HG03442 (cell line): ENCODE measurements at regions not wholly inside any gene's neighbourhood (a gene's known extent, or its start where the extent isn't known, plus 50 kb on each side); places are given as distances from the start of the nearest gene placed in this dataset.

Source experiments
- ATAC-seq: cut with Tn5 transposase; IDR thresholded peaks from one replicate; pipeline ENCODE4 v1.9.1; 2021; ENCODE audit warnings: mild to moderate bottlenecking, moderate library complexity; ENCODE audit not compliant: unreplicated experiment

DNA sequence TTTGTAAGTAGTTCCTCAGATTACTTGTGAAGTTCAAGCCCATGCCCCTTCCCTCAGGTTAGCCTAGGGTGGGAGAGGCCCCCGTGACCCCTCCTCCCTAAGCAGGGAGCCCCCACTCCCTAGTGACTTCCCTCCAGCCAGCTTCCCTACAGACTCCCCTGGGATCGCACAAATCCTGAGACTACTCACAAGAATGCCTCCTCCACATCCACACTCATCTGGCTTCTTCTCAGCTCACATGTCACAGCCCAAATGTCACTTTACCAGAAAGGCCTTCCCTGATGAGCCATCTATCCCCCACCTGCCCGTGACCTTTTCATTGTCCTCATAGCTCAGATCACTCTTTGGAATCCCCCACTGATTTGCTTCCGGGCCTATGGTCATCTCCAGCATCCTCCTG lies 96.7 kb upstream of the ARAP3 start:
- no peak for ATAC-seq

- no peak for ATAC-seq
Observed at GRCh38 chr5:141778206-141778605, 96.2 kb upstream of the ARAP3 start.

DNA sequence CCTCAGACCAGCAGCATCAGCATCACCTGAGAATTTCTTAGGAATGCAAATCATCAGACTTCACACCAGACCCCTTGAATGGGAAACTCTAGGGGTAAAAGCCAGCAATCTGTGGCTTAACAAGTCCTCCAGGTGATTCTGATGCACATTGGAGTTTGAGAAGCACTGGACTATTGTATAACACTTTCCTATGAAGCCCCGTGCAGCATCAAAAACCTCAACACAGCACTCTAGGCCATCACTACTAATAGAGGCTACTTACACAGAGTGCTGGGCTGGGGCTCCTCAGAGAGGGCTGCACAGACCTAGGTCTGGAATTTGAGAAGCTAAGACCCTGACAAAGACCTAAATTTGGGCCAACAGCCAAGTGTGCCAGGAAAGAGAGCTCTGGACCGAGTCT lies 95.7 kb upstream of the ARAP3 start:
- no peak for ATAC-seq

GRCh38 chr5:141777130-141777529 lies 95.1 kb upstream of the ARAP3 start:
- no peak for ATAC-seq

DNA sequence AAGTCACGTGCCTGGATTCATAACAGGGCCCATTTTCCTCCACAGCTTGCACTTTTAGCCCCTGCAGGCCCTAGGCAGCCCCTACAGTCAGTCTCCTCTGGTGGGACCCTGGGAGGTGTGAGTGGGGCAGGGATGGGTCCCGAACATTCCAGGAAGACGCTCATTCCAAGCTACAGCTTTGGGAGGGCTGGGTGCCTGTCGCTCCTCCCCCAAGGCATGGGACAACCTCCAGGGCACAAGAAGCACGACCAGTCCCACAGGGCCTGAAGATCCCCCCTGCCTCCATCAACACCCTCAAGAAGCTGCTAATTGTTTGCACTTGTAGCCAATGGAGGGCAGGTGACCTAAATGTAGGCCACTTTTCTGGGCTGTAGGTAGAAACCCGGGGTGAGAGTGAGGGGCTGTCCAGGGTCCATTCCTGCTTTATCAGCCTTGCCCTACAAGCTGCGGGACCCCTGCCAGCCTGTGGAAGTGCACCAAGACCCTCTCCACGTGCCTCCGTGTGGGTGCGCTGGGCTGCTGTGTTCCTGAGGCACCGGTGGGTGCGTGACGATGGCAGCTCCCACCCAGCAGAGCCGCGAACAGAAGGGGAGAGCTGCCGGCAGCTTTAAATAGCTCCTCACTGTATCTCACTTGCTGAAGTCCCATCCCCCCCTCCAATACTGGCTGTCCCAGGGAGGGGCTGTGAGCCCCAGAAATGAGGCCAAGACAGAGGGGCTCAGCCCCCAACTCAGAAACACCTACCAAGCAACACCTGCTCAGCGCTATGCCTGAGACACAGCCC lies 91.9 kb upstream of the ARAP3 start:
- no peak for ATAC-seq

DNA sequence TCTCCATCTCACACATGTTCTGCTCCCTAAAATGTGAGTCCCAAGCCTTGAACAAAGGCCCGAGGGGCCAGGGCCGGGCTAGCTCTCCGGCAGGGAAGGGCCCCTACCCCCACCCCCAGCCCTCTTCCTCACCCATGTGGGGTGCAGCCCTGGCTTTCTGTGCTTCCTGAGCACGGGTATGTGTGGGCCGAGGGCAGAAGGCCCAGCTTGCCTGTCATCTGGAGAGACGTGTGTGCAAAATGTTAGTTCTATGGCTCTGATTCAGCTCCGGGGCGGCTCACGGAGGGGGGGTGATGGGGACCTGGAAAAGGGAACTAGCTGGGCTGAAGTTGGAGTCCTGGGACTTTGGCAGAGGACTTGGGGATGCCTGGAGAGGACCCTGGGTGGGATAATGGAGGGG lies 90.3 kb upstream of the ARAP3 start:
- ATAC-seq: no peak

DNA sequence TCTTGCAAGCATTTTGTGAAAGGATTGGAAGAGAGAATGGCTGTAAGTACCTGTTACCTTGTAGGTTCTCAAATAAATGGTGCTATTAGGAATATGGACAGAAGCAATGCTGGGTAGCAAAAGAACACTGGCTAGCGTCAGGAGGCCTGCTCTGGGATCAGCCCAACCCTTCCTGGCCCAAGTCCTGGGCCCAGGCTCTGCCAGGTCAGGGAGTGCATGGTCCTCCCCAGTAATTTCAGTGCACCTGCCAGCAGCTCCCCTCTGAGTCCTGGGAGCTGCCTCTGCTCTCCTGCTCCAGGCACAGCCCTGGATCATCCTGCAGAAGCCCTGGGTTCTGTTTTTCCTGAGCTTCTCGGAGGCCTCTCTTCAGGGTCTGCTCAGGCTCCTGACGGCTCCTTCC lies 89.5 kb upstream of the ARAP3 start:
- no peak for ATAC-seq

DNA sequence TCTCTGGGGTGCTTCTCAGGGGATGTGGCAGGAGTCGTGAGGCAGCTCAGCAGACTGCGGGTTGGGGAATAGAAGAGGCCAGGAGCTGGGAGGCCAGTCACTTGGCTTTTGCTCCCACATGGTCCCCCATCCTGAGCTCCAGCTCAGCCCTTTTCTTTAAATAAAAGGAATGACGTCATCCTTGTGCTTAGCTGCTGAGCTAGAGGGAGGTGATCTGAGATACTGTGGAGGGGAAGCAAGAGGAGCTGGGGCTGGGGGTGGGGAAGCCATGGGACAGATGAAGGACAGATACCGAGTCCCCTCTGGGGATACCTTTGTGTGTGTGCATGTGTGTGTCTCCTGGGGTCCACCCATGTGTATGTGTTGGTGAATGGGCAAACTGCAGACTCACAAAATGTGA lies 89.0 kb upstream of the ARAP3 start:
- no peak for ATAC-seq

DNA sequence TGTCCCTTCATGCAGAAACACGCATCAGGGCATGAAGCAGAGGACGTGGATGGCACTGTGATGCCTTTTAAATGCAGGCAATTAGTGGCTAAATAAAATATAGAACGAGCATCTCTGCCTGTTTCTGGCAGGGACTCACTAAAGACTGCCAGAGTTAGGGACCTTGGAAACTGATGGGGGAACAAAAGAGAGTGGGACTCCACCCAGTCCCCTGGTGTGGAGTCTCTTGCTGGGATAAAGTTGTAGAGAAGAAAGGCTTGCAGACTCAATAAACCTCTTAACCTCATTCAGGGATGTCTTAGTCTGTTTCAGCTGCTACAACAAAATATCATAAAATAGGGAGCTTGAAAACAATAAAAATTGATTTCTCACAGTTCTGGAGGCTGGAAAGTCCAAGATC lies 87.6 kb upstream of the ARAP3 start:
- ATAC-seq: no peak

DNA sequence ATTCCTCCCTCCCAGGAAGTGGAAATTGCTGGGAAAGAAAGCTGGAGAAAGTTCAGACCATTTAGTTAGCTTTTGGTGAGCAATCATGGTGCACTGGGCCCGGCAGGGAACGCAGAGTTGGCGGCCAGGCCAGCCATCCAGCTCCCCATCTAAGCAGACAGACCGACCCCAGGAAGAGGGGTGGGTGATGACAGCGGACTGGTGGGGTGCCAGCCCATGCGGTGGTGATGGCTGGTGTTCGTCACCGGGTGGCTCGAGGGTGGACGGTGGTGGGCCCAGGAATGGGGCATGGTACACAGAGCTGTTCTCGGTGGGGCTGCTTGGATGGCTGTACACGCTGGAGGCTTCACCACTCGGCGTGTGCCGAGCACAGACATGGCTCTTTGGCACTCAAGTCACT lies 85.6 kb upstream of the ARAP3 start:
- no peak for ATAC-seq

- no peak for ATAC-seq
Observed at GRCh38 chr5:141765896-141766551, 84.0 kb upstream of the ARAP3 start.

GRCh38 chr5:141763541-141763940 lies 81.5 kb upstream of the ARAP3 start:
- no peak for ATAC-seq

GRCh38 chr5:141762790-141763368 lies 80.8 kb upstream of the ARAP3 start:
- no peak for ATAC-seq

DNA sequence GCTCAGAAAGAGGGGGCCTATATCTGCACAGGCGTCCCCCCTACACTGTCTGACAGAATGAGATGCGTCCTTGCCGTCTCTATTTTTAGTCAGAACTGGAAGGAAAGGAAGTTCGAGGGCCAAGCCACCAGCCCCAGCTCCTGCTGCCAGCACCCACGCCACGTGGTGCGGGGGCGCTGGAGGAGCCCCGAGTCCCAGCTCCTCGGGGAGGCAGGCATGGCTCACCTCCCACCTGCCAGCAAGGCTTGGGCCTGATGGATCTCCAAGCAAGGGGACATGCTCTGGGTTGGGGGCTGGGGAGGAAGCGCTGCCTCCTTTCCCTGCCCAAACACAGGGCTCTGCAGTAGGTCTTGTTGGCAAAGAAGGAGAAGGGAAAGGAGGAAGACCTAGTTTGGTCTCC lies 80.3 kb upstream of the ARAP3 start:
- ATAC-seq: no peak

GRCh38 chr5:141760753-141761152 lies 78.7 kb upstream of the ARAP3 start:
- ATAC-seq: no peak

DNA sequence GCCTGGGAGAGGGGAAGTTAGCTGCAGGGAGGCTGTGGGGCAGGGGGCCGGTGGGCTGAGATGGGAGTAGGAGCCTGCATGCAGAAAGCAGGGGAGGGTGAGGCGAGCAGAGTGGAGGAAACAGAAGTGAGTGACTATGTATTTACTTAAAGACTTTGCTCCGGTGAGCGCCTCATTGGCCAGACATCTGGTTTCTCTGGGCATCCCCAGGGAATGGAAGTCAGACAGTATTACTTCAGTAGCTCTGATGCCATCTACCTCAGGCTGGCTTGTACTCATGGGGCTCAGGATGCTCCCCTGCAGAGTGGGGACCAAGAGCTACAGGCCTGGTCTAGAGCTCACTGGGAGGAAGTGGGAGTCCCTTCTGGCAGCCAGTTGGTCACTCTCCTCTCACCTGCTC lies 78.2 kb upstream of the ARAP3 start:
- ATAC-seq: no peak

DNA sequence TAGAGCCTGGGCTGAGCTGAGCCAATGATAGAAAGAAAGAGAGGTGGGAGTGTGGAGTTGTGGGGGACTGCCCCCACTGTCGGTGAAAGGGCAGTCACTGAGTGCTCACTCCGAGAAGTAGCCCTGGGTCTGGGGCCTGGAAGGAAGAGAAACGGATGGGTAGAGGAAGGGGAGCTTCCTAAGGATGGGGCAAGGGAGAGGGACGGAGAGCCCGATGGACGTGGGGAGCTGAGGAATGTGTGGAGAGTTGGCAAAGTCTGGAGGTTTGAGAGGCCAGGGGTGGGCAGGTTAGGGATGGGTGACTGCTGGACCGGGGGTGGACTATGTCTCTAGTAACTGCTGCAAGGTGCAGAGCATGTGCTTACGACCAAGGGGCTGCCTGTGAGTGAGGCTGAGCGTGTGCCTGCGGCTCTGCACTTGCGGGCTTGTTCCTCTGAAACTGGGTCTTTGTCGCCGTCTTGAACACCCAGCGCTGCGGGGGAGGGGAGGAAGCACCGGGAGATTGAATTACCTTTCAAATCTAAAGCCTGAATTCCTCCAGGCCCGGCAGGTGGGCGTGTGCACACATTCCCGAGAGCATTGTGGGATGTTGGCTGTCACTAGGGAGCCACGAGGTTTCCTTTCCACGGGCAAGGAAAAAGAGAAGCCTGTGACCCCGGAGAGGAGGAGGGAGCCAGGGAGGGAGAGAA lies 76.4 kb upstream of the ARAP3 start:
- ATAC-seq: no peak

DNA sequence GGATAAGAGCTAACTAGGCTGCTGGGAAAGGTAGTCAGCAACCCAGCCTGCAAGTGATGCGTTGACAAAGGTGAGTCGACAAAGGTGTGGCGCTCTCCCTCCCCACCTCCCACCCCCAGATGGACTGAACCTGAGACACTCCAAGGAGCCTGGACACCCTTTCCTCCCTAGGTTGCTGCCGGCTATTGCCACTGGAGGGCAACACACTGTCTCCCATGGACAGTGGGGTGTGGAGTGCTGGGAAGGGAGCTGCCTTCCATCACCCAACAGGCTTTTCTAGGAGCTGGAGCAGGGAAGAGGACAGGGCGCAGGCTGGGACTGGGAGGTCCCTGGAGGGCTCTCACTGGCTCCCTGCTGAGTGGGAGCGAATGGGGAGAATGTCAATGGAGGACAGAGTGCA lies 75.4 kb upstream of the ARAP3 start:
- ATAC-seq: no peak

GRCh38 chr5:141756196-141756595 lies 74.2 kb upstream of the ARAP3 start:
- ATAC-seq: no peak

- ATAC-seq: no peak
Observed at GRCh38 chr5:141753971-141754713, 72.1 kb upstream of the ARAP3 start.
